ENCODE measurements at regions not wholly inside any gene's neighbourhood (a gene's known extent, or its start where the extent isn't known, plus 50 kb on each side); places are given as distances from the start of the nearest gene placed in this dataset.

DNA sequence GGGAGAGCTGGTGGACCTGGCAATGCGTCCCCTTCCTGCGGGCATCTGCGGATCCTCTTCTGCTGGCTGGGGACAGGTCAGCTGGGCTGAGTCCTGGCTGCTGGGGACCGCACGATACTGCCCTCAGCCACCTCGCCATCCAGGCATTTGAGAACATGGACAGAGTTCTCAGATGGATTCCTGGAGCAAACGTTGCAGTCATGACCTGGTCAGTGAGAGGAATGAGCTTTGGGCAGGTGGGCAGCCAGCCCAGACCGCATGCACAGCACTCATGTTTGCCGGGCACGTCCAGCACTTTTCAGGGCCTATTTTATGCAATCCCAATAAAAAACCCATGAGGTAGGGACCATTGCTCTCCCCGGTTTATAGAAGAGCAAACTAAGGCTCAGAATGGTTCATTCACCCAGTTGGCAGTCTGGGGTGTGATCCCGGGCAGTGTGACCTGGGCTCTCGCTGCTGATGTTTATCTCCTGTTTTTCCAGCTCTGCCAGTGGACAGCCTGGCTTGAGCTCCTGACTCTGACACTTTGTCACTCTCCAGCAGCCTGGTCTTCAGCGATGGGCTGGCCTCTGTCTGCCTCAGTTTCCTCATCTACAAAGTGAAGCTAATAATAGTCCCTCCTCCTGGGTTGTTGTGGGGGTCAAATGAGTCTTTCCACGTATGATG lies 294.7 kb downstream of the IRF8 start:
- Histone ChIP-seq H3K27ac (ENCODE audit: insufficient read depth, low read depth, low read length) (no peak overlapping the region), H2AFZ (ENCODE audit: low read depth, low read length) (no peak overlapping the region), H3K4me1 (ENCODE audit: control insufficient read depth, extremely low read depth, insufficient read depth, low read length) (no peaks in the 10 kb centered on the region), H3K4me3 (replicated peaks in 1 of 3; ENCODE audit: insufficient read depth in 1 of 3, low read depth in 1 of 3, low read length in 3 of 3) (no peak overlapping the region), H3K27me3 (ENCODE audit: control insufficient read depth in 2 of 2, insufficient read depth in 2 of 2, low read length in 2 of 2) (peaks cover 18 to 25% of the 10 kb centered on the region in 2 experiments), H3K9me3 (replicated peaks; ENCODE audit: control insufficient read depth, insufficient read depth, low read length) (no peaks in the 10 kb centered on the region), H4K20me1 (replicated peaks; ENCODE audit: control insufficient read depth, extremely low read depth, insufficient read depth, low read length) (no peaks in the 10 kb centered on the region), H3K36me3 (ENCODE audit: control insufficient read depth in 2 of 2, extremely low read depth in 1 of 2, insufficient read depth in 2 of 2, low read length in 2 of 2) (no peaks in the 10 kb centered on the region), H3K79me2 (ENCODE audit: control insufficient read depth, insufficient read depth, low read length) (no peaks in the 10 kb centered on the region), H3K9ac (replicated peaks; ENCODE audit: extremely low read depth, insufficient read depth, low read length) (no peak overlapping the region), H3K9me1 (replicated peaks; ENCODE audit: control insufficient read depth, extremely low read depth, insufficient read depth, low read length) (no peaks in the 10 kb centered on the region), H3K4me2 (ENCODE audit: insufficient read depth, low read length) (no peak overlapping the region)
- CTCF ChIA-PET: no interaction called here
- BruUV-seq (replicated peaks): no TSS peak
- FAIRE-seq (no peak), DNase-seq (ENCODE audit: low read depth, low spot score) (no peak)
- intact Hi-C loops (cut with micrococcal nuclease) (no loop called here), dilution Hi-C loops (cut with MboI; ENCODE audit: extremely low pct_ligation_motif_present, low sequenced_read_pairs) (no loop called here)
- POLR2A ChIA-PET: no interaction called here
- TF ChIP-seq FOS (IDR thresholded peaks at IDR 0.05; ENCODE audit: borderline replicate concordance, insufficient read depth, low read length): no peak
- TF ChIP-seq, protein P1, sequence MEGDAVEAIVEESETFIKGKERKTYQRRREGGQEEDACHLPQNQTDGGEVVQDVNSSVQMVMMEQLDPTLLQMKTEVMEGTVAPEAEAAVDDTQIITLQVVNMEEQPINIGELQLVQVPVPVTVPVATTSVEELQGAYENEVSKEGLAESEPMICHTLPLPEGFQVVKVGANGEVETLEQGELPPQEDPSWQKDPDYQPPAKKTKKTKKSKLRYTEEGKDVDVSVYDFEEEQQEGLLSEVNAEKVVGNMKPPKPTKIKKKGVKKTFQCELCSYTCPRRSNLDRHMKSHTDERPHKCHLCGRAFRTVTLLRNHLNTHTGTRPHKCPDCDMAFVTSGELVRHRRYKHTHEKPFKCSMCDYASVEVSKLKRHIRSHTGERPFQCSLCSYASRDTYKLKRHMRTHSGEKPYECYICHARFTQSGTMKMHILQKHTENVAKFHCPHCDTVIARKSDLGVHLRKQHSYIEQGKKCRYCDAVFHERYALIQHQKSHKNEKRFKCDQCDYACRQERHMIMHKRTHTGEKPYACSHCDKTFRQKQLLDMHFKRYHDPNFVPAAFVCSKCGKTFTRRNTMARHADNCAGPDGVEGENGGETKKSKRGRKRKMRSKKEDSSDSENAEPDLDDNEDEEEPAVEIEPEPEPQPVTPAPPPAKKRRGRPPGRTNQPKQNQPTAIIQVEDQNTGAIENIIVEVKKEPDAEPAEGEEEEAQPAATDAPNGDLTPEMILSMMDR (IDR thresholded peaks at IDR 0.05; ENCODE audit: extremely low read depth in 1 of 2, insufficient read depth in 1 of 2, low read depth in 1 of 2, low read length in 2 of 2): no peak
- no peak for TF ChIP-seq JUN (IDR thresholded peaks at IDR 0.05; ENCODE audit: borderline replicate concordance, insufficient read depth, insufficient read length, low read depth)

DNA sequence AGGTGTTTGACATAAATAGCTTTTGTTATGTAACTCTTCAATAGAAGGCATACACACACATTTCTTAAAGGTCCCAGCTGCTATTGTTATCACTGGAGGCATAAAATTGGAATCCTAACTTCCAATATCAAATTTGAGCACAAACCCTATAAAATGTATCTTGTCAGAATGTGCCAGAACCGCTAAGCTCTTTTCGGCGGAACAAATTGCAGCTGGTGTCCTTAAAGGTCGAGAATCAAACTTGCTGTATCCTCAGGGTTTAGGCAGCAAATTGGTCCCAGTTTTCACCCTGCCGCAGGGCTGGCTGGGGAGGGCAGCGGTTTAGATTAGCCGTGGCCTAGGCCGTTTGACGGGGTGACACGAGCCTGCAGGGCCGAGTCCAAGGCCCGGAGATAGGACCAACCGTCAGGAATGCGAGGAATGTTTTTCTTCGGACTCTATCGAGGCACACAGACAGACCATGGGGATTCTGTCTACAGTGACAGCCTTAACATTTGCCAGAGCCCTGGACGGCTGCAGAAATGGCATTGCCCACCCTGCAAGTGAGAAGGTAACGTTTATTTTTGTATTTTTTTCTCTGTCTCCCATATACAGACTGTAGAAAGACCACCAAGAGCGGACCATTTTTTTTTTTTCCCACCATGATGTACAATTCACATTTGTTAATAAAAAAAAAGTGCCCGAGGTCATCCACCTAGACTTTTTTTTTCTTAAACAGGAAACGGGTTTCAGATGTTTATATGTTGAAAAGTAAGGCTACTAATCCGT lies 297.1 kb downstream of the IRF8 start:
- no peak for TF ChIP-seq GATA2 (IDR thresholded peaks at IDR 0.05; ENCODE audit: insufficient read depth, insufficient read length, low read depth, low read length)
- TF ChIP-seq POLR2AphosphoS5 (IDR thresholded peaks at IDR 0.05; ENCODE audit: insufficient read depth, low read depth, low read length): no peak
- no peak for TF ChIP-seq POLR2A (IDR thresholded peaks at IDR 0.05; ENCODE audit: low read depth, low read length)
- no peak for TF ChIP-seq FOS (IDR thresholded peaks at IDR 0.05; ENCODE audit: borderline replicate concordance, insufficient read depth, low read length)
- TF ChIP-seq, protein P1 (IDR thresholded peaks at IDR 0.05; ENCODE audit: extremely low read depth in 1 of 2, insufficient read depth in 1 of 2, low read depth in 1 of 2, low read length in 2 of 2): no peak
- TF ChIP-seq JUN (IDR thresholded peaks at IDR 0.05; ENCODE audit: borderline replicate concordance, insufficient read depth, insufficient read length, low read depth): no peak
- Histone ChIP-seq H3K27ac (ENCODE audit: insufficient read depth, low read depth, low read length) (no peak overlapping the region), H2AFZ (ENCODE audit: low read depth, low read length) (no peak overlapping the region), H3K9me1 (replicated peaks; ENCODE audit: control insufficient read depth, extremely low read depth, insufficient read depth, low read length) (no peaks in the 10 kb centered on the region), H3K27me3 (ENCODE audit: control insufficient read depth in 2 of 2, insufficient read depth in 2 of 2, low read length in 2 of 2) (peaks cover 32 to 35% of the 10 kb centered on the region in 2 experiments), H3K79me2 (ENCODE audit: control insufficient read depth, insufficient read depth, low read length) (no peaks in the 10 kb centered on the region), H3K9me3 (replicated peaks; ENCODE audit: control insufficient read depth, insufficient read depth, low read length) (no peaks in the 10 kb centered on the region), H3K4me1 (ENCODE audit: control insufficient read depth, extremely low read depth, insufficient read depth, low read length) (no peaks in the 10 kb centered on the region), H3K4me3 (replicated peaks in 1 of 3; ENCODE audit: insufficient read depth in 1 of 3, low read depth in 1 of 3, low read length in 3 of 3) (no peak overlapping the region), H4K20me1 (replicated peaks; ENCODE audit: control insufficient read depth, extremely low read depth, insufficient read depth, low read length) (no peaks in the 10 kb centered on the region), H3K36me3 (ENCODE audit: control insufficient read depth in 2 of 2, extremely low read depth in 1 of 2, insufficient read depth in 2 of 2, low read length in 2 of 2) (no peaks in the 10 kb centered on the region), H3K4me2 (ENCODE audit: insufficient read depth, low read length) (no peak overlapping the region), H3K9ac (replicated peaks; ENCODE audit: extremely low read depth, insufficient read depth, low read length) (no peak overlapping the region)
- DNase-seq (ENCODE audit: low read depth, low spot score): no peak
- no peak for FAIRE-seq
- ChIA-PET POLR2A (no interaction called here), CTCF (no interaction called here)
- intact Hi-C loops (cut with micrococcal nuclease) (no loop called here), dilution Hi-C loops (cut with MboI; ENCODE audit: extremely low pct_ligation_motif_present, low sequenced_read_pairs) (no loop called here)
- BruUV-seq (replicated peaks): no TSS peak

Measured in endothelial cell of umbilical vein (primary cell).